ENCODE measurements at regions not wholly inside any gene's neighbourhood (a gene's known extent, or its start where the extent isn't known, plus 50 kb on each side); places are given as distances from the start of the nearest gene placed in this dataset.
"Not testable (repeated sequence)": the region's sequence is repeated elsewhere in the genome, so short reads cannot be mapped to it uniquely, and the experiment has no call there.

GRCh38 chr15:62413786-62414185 is 248.7 kb upstream of the C2CD4B start:
- no peak for DNase-seq

- no peak for DNase-seq
These were observed 250.4 kb upstream of the C2CD4B start for GRCh38 chr15:62415498-62415897.

- no peak for DNase-seq
These were observed 251.4 kb upstream of the C2CD4B start for GRCh38 chr15:62416526-62416925.

DNA sequence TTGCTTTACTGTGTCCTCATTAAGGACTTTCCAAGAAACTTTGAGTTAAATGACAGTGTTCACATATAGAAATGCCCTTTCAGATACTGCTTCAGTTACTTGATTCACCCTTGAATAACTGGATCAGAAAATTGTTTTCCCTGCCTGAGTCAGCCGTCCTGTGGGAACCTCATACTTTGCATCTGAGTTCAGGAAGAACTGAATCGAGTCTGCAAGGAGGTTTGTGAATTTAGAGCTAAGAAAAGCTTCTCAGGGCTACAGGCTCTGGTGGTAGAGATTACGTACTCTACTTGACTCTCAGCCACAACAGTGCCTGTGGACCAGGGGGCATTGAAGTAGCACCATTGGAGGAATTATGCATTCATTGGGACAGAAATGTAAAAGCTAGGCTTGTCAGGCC is 252.4 kb upstream of the C2CD4B start:
- DNase-seq, result no peak

GRCh38 chr15:62418496-62418895 is 253.4 kb upstream of the C2CD4B start:
- DNase-seq, result not testable (repeated sequence)

GRCh38 chr15:62419192-62419591 is 254.1 kb upstream of the C2CD4B start:
- DNase-seq, result no peak

DNA sequence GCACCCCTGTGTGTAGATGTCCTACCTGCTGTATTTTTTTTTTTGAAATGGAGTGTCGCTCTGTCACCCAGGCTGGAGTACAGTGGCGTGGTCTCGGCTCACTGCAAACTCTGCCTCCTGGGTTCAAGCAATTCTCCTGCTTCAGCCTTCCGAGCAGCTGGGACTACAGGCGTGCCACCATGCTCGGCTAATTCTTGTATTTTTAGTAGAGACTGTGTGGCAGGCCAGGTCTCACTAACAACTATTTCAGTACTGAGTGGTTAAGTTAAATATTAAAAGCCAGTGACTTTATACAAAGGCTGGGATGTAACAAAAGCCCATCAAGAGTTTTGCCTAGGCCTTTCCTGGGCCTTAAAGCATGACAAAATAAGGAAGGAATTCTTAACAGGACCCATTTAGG is 255.3 kb upstream of the C2CD4B start:
- DNase-seq, result not testable (repeated sequence)

DNA sequence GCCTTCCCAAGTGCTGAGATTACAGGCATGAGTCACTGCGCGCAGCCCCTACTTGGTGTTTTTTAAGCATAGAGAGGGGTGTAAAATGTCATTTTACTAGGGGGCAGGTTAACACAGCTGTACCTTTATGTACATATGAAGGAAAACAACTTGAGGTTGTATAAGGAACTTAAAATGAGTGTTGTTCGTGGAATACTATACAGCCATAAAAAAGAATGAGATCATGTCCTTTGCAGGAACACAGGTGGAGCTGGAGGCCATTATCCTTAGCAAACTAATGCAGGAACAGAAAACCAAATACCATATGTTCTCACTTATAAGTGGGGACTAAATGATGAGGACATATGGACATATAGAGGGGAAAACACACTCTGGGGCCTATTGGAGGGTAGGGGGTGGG is 256.2 kb upstream of the C2CD4B start:
- DNase-seq, result no peak

DNA sequence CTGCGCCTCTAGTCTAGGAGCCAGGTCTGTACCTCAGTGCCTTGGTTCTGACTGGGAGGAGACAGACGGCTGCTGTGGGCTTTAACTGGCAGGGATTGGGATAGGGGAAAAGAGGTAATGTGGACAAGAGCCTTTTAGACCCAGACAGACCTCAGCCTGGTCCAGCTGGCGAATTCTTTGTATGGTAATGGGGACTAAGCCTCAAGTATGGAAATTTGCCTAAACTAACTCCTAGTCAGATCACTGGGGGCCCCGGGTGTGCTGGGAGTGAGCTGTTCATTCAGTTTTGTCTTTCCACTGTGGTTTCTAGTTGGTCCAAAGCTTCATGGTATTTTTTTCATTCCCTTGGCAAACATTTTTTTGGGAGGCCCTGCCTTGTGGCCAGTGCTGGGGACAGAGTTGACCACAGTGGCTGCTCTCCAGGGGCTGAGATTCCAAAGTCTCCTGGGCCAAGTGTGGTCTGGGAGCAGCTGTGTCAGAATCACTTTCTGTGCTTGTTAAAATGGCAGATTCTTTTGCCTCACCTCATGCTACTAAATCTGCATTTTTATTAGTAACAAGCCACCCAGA is 261.4 kb upstream of the C2CD4B start:
- DNase-seq, result no peak

GRCh38 chr15:62428259-62428658 is 263.2 kb upstream of the C2CD4B start:
- no peak for DNase-seq

GRCh38 chr15:62428851-62429598 is 263.9 kb upstream of the C2CD4B start:
- no peak for DNase-seq

GRCh38 chr15:62430056-62430455 is 265.0 kb upstream of the C2CD4B start:
- no peak for DNase-seq

DNA sequence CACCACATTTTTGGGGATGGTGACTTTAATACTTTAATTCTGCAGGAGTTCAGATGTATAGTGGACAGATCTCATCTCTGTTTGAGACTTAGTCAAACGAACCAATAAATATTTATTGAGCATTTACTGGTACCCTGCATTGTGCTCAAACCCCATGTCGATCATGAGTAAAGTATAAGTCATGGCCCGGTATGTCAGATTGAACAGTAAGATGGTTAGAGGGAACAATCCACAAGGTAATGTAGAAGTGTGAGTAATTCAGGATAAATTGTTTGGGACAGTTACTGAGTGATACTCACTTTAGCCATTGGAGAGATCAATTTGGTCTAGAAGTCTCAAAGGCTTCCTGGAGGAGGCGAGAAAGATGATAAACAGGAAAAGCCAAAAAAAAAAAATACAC is 265.5 kb upstream of the C2CD4B start:
- no peak for DNase-seq

DNA sequence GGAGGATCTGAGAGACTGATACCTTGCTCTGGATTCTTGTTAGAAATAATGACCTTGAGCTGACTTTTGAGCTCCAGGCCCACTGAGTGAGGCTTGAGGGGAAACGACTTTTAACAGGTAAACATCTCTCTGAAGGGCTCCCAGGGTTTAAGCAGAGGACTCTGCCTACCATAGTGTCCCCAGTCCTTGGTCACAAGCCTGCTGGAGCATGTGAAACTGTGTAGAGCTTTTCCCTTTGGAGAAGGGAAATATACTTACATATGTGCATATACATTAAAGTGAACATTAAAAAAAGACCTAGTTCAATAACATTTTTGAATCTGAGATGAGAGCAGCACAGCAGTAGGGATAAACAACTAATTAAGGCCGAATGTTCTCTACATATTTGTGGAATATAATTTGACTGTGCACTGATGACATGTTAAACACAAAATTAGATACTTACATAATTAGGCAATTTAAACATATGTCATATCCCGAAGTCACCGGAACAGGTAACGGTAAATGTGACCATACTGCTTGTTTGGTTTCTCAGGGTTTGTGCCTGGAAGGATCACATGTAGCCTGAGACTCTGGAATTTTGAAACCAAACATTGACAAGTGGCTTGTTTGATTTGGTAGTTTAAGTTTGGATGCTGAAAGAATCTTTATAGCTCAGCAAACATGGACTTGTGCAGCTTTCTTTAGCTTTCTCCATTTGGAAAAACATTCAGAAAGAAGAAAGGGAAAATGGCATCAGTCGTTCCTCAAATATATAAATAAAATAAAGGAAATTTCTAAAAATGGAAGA is 266.1 kb upstream of the C2CD4B start:
- no peak for DNase-seq

DNA sequence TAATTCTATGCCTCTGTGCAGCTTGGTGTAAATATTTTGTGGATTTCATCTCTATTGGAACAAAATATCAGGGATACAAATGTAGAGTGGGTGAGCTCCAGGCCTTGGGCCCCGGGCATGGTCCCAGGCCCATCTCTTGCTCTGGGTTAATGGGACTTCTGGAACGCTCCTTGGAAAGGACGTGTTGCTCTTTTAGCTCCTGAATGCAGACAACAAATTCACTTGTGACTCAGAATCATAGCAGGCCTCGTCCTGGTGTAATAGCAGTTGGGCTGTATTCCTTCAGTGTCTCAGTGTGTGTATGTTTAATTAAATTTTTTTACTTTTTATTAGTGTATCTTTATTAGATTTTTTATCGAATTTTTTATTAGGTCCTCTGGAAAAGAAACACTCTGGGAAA is 266.7 kb upstream of the C2CD4B start:
- no peak for DNase-seq

- no peak for DNase-seq
These were observed 267.8 kb upstream of the C2CD4B start for GRCh38 chr15:62432702-62433398.

GRCh38 chr15:62436235-62436634 is 271.1 kb upstream of the C2CD4B start:
- no peak for DNase-seq

DNA sequence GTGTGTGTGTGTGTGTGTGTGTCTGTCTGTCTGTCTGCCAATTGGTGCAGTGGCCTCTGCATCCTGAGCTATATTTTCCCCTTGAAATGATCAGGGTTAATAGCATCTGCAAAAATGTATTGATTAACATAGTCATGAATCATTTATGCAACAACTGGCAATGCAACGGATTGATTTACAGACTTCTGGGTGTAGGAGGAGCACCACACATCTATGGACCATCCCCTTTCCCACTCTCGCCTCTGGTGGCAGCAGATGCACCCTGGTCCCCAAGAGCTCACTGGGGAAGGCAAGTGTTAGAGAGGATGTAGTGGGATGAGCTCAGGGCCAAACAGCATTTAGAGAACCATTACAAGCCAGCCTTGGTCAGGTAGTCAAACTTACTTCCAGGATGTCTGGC is 272.7 kb upstream of the C2CD4B start:
- DNase-seq, result no peak

- no peak for DNase-seq
These were observed 274.5 kb upstream of the C2CD4B start for GRCh38 chr15:62439543-62440016.

- DNase-seq, result no peak
These were observed 275.4 kb upstream of the C2CD4B start for GRCh38 chr15:62440362-62441105.

- no peak for DNase-seq
These were observed 279.3 kb upstream of the C2CD4B start for GRCh38 chr15:62444104-62445022.
